Brain microvascular endothelial cell (primary cell): ENCODE measurements at regions not wholly inside any gene's neighbourhood (a gene's known extent, or its start where the extent isn't known, plus 50 kb on each side); places are given as distances from the start of the nearest gene placed in this dataset.

Experiments used
- DNase-seq: peaks from one replicate; pipeline ENCODE4 v3.0.0-alpha.2; 2020
- H3K27ac ChIP-seq: fragments of 250-450 bp; sonication (Bioruptor Pico); 2 replicates; pipeline ENCODE4 v1.5.1; 2020; ENCODE audit warnings: mild to moderate bottlenecking, moderate library complexity
- H3K27me3 ChIP-seq: fragments of 250-450 bp; sonication (Bioruptor Pico); replicated peaks from 2 replicates; pipeline ENCODE4 v1.5.1; 2020; ENCODE audit warnings: mild to moderate bottlenecking
- H3K36me3 ChIP-seq: fragments of 250-450 bp; sonication (Bioruptor Pico); replicated peaks from 2 replicates; pipeline ENCODE4 v1.5.1; 2020; ENCODE audit warnings: mild to moderate bottlenecking
- H3K4me3 ChIP-seq: 2 replicates; pipeline ENCODE4 v1.5.1; 2011; ENCODE audit warnings: low read depth, mild to moderate bottlenecking, control low read depth, low read length, moderate library complexity
- CTCF ChIP-seq: IDR thresholded peaks from 2 replicates; pipeline ENCODE4 v1.5.1; 2011; ENCODE audit warnings: low read depth, mild to moderate bottlenecking, moderate library complexity, low read length, control low read depth, inconsistent platforms; ENCODE audit errors: missing control alignments
- in situ Hi-C: cut with HindIII; loops from 2 replicates; pipeline ENCODE4 v1.10.0; 2017; ENCODE audit warnings: low sequenced_read_pairs, low pct_ligation_motif_present

- no peak for DNase-seq
- in situ Hi-C loops, result no loop called here
- no peak overlapping the region for H3K27ac ChIP-seq
- no peaks in the 10 kb centered on the region for H3K27me3 ChIP-seq
- TF ChIP-seq CTCF, result no peak
- no peak overlapping the region for H3K4me3 ChIP-seq
- H3K36me3 ChIP-seq, result no peaks in the 10 kb centered on the region
Measured at GRCh38 chr4:17362430-17362829, 149.5 kb downstream of the QDPR start.

GRCh38 chr4:17358241-17358640, 153.6 kb downstream of the QDPR start:
- H3K4me3 ChIP-seq, result no peak overlapping the region
- no peaks in the 10 kb centered on the region for H3K27me3 ChIP-seq
- no peak overlapping the region for H3K27ac ChIP-seq
- DNase-seq, result no peak
- in situ Hi-C loops, result no loop called here
- no peak for TF ChIP-seq CTCF
- no peaks in the 10 kb centered on the region for H3K36me3 ChIP-seq

- in situ Hi-C loops, result no loop called here
- no peaks in the 10 kb centered on the region for H3K27me3 ChIP-seq
- no peak overlapping the region for H3K27ac ChIP-seq
- TF ChIP-seq CTCF, result no peak
- no peaks in the 10 kb centered on the region for H3K36me3 ChIP-seq
- DNase-seq, result no peak
- H3K4me3 ChIP-seq, result no peak overlapping the region
Measured at GRCh38 chr4:17356926-17357325, 155.0 kb downstream of the QDPR start.

- Histone ChIP-seq H3K36me3 (no peaks in the 10 kb centered on the region), H3K27me3 (no peaks in the 10 kb centered on the region), H3K4me3 (no peak overlapping the region), H3K27ac (no peak overlapping the region)
- DNase-seq, result no peak
- in situ Hi-C loops, result no loop called here
- no peak for TF ChIP-seq CTCF
Measured at GRCh38 chr4:17352357-17352756, 159.5 kb downstream of the QDPR start.

- TF ChIP-seq CTCF, result peak; percentile 51
- in situ Hi-C loops, result no loop called here
- H3K27ac ChIP-seq, result no peak overlapping the region
- H3K36me3 ChIP-seq, result no peaks in the 10 kb centered on the region
- no peak overlapping the region for H3K4me3 ChIP-seq
- no peaks in the 10 kb centered on the region for H3K27me3 ChIP-seq
- DNase-seq, result peak; percentile 15
Measured at GRCh38 chr4:17347445-17347844, 164.4 kb downstream of the QDPR start.

- H3K36me3 ChIP-seq, result no peaks in the 10 kb centered on the region
- in situ Hi-C loops, result no loop called here
- no peak for TF ChIP-seq CTCF
Measured at GRCh38 chr4:17339376-17339775, 172.5 kb downstream of the QDPR start.

More at GRCh38 chr4:17339376-17339775, 172.5 kb downstream of the QDPR start:
- H3K4me3 ChIP-seq, result no peak overlapping the region
- no peak for DNase-seq
- H3K27ac ChIP-seq, result no peak overlapping the region
- H3K27me3 ChIP-seq, result no peaks in the 10 kb centered on the region
